ENCODE measurements at regions not wholly inside any gene's neighbourhood (a gene's known extent, or its start where the extent isn't known, plus 50 kb on each side); places are given as distances from the start of the nearest gene placed in this dataset.

DNA sequence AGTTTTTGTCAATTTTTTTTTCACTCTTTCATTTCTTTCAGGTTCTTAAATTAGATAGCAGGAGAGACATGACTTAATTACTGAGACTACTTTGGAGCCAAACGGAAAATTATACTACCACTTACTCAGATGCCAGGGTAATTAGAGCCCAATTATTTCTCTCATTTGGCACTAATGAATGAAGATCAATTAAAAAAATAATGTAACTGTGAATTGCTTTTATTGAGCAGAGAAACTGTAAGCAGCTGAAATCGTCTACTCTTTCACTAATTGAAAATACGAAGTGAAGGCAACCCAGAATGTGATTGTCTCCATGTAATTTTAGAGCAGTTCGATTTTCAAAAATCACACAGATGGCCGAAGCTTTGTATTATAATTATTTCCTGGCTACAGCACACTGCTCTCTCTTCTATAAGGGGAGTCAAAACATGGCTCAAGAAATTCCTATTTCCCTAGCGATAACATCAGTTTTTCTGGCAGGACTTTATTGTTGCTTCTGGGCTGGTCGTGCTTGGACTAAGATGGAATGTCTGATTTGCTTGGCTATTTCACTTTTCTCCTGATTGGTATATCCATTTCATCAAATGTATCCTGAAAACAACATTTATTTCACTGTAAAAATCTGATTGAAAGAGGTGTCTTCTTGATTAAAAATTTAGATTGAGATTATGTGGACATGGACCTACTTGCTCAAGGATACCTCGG lies 55.8 kb upstream of the PDZRN3 start:
- no peak for DNase-seq

DNA sequence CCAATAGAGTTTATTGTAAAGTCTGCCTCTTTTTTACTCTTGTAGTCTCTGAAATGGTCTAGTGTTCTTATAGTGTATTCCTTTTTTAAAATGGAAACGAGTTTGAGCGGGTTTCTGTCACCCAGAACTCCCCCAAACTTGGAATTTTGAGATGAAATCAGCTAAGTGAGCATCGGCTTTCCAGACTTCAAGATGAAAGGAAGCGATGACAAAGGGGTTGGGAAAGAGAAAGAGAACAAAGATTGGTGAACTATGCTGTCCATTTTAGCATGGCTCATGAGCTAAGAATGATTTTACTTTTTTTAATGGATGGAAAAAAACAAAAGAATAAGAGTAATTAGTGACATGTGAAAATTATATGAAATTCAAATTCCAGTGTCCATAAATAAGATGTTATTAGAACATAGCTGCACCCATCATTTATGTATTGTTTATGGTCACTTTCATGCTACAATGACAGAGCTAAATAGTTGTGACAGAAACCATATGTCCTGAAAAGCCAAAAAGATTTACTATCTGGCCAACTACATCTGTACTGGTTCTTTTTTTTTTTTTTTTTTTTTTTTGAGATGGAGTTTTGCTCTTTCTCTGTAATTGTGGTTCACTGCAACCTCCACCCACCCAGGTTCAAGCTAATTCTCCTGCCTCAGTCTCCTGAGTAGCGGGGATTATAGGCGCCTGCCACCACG lies 52.7 kb upstream of the PDZRN3 start:
- no peak for DNase-seq
